ENCODE measurements at regions not wholly inside any gene's neighbourhood (a gene's known extent, or its start where the extent isn't known, plus 50 kb on each side); places are given as distances from the start of the nearest gene placed in this dataset.

GRCh38 chr5:143929486-143929885, 117.5 kb downstream of the HMHB1 start:
- no peak for TF ChIP-seq CTCF (IDR thresholded peaks at IDR 0.05; ENCODE audit: low read depth, low read length, missing control alignments)
- no peak for DNase-seq (ENCODE audit: low read depth)
- H3K4me3 ChIP-seq (ENCODE audit: low read depth, low read length) = no peak overlapping the region

DNA sequence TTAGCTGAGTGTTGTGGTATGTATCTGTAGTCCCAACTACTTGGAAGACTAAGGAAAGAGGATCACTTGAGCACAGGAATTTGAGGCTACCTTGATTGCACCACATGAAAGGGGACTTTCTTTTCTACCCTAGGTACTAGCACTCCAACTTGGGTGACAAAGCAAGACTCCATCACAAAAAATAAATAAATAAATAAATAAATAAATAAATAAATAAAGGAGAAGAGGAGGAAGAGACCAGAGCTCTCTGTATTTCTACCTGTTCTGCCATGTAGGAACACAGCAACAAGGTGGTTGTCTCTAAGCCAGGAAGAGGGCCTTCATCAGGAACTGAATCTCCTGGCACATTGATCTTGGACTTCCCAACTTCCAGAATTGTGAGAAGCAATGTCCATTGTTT, 118.6 kb downstream of the HMHB1 start:
- no peak overlapping the region for H3K4me3 ChIP-seq (ENCODE audit: low read depth, low read length)
- DNase-seq (ENCODE audit: low read depth) = no peak
- TF ChIP-seq CTCF (IDR thresholded peaks at IDR 0.05; ENCODE audit: low read depth, low read length, missing control alignments) = no peak

DNA sequence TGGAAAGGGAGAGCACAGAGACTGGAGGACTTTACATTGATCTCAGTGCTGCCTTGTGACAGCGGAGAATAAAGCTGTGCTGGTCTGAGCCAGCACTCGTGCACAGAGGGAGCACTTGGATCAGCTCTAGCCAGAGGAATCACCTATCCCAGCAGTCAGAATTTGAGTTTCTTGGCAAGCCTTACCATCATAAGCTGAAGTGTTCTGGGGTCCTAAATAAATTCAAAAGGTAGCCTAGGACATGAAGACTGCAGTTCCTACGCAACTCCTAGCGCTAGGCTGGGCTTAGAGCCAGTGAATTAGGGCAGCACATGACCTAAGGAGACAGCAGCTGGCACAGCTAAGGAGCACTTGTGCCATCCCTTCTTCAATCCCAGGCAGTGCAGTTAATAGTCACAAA, 119.5 kb downstream of the HMHB1 start:
- no peak overlapping the region for H3K4me3 ChIP-seq (ENCODE audit: low read depth, low read length)
- no peak for DNase-seq (ENCODE audit: low read depth)
- TF ChIP-seq CTCF (IDR thresholded peaks at IDR 0.05; ENCODE audit: low read depth, low read length, missing control alignments) = no peak

- no peak for DNase-seq (ENCODE audit: low read depth)
- TF ChIP-seq CTCF (IDR thresholded peaks at IDR 0.05; ENCODE audit: low read depth, low read length, missing control alignments) = no peak
- no peak overlapping the region for H3K4me3 ChIP-seq (ENCODE audit: low read depth, low read length)
These were observed 120.0 kb downstream of the HMHB1 start for GRCh38 chr5:143931986-143932385.

DNA sequence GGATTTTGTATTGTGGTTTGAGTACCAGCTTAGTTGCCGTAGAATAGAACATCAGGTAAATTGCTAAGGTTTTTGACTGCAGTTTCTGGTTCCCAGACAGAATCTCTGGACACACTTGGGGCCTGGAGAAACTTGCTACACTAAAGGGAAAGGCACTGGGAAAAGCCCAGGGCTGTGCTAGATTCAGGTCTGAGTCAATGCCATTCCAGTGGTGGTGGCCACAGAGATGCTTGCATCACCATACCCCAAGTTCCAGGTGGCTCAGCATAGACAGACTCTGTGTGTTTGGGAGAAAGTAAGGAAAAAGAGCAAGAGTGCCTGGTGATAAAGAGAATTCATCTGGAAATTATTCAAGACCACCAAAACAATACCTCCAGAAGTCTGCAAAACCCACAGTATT, 120.6 kb downstream of the HMHB1 start:
- TF ChIP-seq CTCF (IDR thresholded peaks at IDR 0.05; ENCODE audit: low read depth, low read length, missing control alignments) = no peak
- no peak for DNase-seq (ENCODE audit: low read depth)

GRCh38 chr5:143933451-143933850, 121.5 kb downstream of the HMHB1 start:
- no peak overlapping the region for H3K4me3 ChIP-seq (ENCODE audit: low read depth, low read length)
- no peak for TF ChIP-seq CTCF (IDR thresholded peaks at IDR 0.05; ENCODE audit: low read depth, low read length, missing control alignments)
- no peak for DNase-seq (ENCODE audit: low read depth)

More for the DNA sequence above, 120.6 kb downstream of the HMHB1 start:
- H3K4me3 ChIP-seq (ENCODE audit: low read depth, low read length) = no peak overlapping the region

- no peak for DNase-seq (ENCODE audit: low read depth)
- H3K4me3 ChIP-seq (ENCODE audit: low read depth, low read length) = no peak overlapping the region
- TF ChIP-seq CTCF (IDR thresholded peaks at IDR 0.05; ENCODE audit: low read depth, low read length, missing control alignments) = no peak
These were observed 122.9 kb downstream of the HMHB1 start for GRCh38 chr5:143934821-143935220.
